ENCODE measurements at regions not wholly inside any gene's neighbourhood (a gene's known extent, or its start where the extent isn't known, plus 50 kb on each side); places are given as distances from the start of the nearest gene placed in this dataset.

DNA sequence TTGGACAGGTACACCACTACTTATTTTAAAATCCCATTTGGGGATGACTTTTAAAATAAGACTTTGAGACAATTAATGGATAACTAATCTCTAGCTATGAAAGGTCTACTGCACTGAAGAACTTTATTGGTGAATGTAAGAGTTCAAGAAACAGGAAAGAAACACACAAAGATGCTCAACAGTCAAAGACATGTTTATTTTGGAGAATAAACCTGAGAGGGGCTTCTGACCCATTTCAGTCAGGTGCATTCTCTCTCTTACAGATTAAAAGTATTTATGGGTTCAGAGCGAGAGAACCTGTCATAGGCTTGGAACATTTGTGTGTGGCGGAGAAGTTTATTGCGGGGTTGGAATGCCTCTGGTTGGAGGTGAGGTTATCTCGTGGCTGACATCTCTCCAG, 94.3 kb upstream of the USP29 start:
- H2AFZ ChIP-seq (replicated peaks) = no peak overlapping the region
- no peak overlapping the region for H3K4me3 Mint-ChIP-seq

GRCh38 chr19:57026476-57026875, 93.3 kb upstream of the USP29 start:
- H3K9me3 Mint-ChIP-seq = peaks cover 63% of the 10 kb centered on the region
- H3F3A ChIP-seq (ENCODE audit: low read depth) = no peaks in the 10 kb centered on the region

More for the DNA sequence above, 94.3 kb upstream of the USP29 start:
- Mint-ChIP-seq H3K36me3 (no peaks in the 10 kb centered on the region), H3K4me1 (no peaks in the 10 kb centered on the region), H3K9me3 (peaks cover 63% of the 10 kb centered on the region), H3K27me3 (ENCODE audit: insufficient read depth, low read depth) (no peaks in the 10 kb centered on the region), H3K27ac (no peak overlapping the region)
- Histone ChIP-seq H4K20me1 (ENCODE audit: low read depth) (no peaks in the 10 kb centered on the region), H3F3A (ENCODE audit: low read depth) (no peaks in the 10 kb centered on the region), H3K36me3 (no peaks in the 10 kb centered on the region), H3K9ac (no peak overlapping the region), H3K4me1 (no peaks in the 10 kb centered on the region), H3K79me2 (ENCODE audit: low read depth) (no peaks in the 10 kb centered on the region), H3K4me2 (no peak overlapping the region), H3K9me3 (ENCODE audit: low read depth) (peaks cover 16% of the 10 kb centered on the region), H3K27me3 (no peaks in the 10 kb centered on the region), H3K27ac (no peak overlapping the region), H3K4me3 (no peak overlapping the region)
- no peak for TF ChIP-seq CTCF (IDR thresholded peaks at IDR 0.05)
- no peak for DNase-seq (ENCODE audit: low spot score)

GRCh38 chr19:57027360-57027759, 92.4 kb upstream of the USP29 start:
- no peaks in the 10 kb centered on the region for H3K36me3 ChIP-seq
- Mint-ChIP-seq H3K4me1 (no peaks in the 10 kb centered on the region), H3K4me3 (no peak overlapping the region), H3K36me3 (no peaks in the 10 kb centered on the region), H3K9me3 (peaks cover 63% of the 10 kb centered on the region), H3K27ac (no peak overlapping the region), H3K27me3 (ENCODE audit: insufficient read depth, low read depth) (no peaks in the 10 kb centered on the region)
- no peak overlapping the region for H3K27ac ChIP-seq
- H3K4me2 ChIP-seq = no peak overlapping the region
- H3K9me3 ChIP-seq (ENCODE audit: low read depth) = peaks cover 16% of the 10 kb centered on the region
- DNase-seq (ENCODE audit: low spot score) = no peak
- H3K79me2 ChIP-seq (ENCODE audit: low read depth) = no peaks in the 10 kb centered on the region
- H3K4me1 ChIP-seq = no peaks in the 10 kb centered on the region
- no peaks in the 10 kb centered on the region for H4K20me1 ChIP-seq (ENCODE audit: low read depth)
- H3K9ac ChIP-seq = no peak overlapping the region
- H2AFZ ChIP-seq (replicated peaks) = no peak overlapping the region
- TF ChIP-seq EZH2 (IDR thresholded peaks at IDR 0.05) = no peak
- TF ChIP-seq EZH2phosphoT487 (IDR thresholded peaks at IDR 0.05) = no peak
- TF ChIP-seq CTCF (IDR thresholded peaks at IDR 0.05) = no peak
- no peak overlapping the region for H3K4me3 ChIP-seq
- H3K27me3 ChIP-seq = no peaks in the 10 kb centered on the region
- H3F3A ChIP-seq (ENCODE audit: low read depth) = no peaks in the 10 kb centered on the region

More at GRCh38 chr19:57026476-57026875, 93.3 kb upstream of the USP29 start:
- no peak for TF ChIP-seq EZH2phosphoT487 (IDR thresholded peaks at IDR 0.05)
- TF ChIP-seq CTCF (IDR thresholded peaks at IDR 0.05) = no peak
- H3K4me1 ChIP-seq = no peaks in the 10 kb centered on the region
- H3K4me1 Mint-ChIP-seq = no peaks in the 10 kb centered on the region
- no peaks in the 10 kb centered on the region for H3K79me2 ChIP-seq (ENCODE audit: low read depth)
- H3K4me3 ChIP-seq = no peak overlapping the region
- H3K36me3 ChIP-seq = no peaks in the 10 kb centered on the region
- H3K9me3 ChIP-seq (ENCODE audit: low read depth) = peaks cover 16% of the 10 kb centered on the region
- no peak overlapping the region for H3K27ac Mint-ChIP-seq
- H3K9ac ChIP-seq = no peak overlapping the region
- H2AFZ ChIP-seq (replicated peaks) = no peak overlapping the region
- no peak overlapping the region for H3K27ac ChIP-seq
- no peak overlapping the region for H3K4me2 ChIP-seq
- H3K27me3 Mint-ChIP-seq (ENCODE audit: insufficient read depth, low read depth) = no peaks in the 10 kb centered on the region
- H3K4me3 Mint-ChIP-seq = no peak overlapping the region
- no peaks in the 10 kb centered on the region for H4K20me1 ChIP-seq (ENCODE audit: low read depth)
- no peaks in the 10 kb centered on the region for H3K27me3 ChIP-seq
- DNase-seq (ENCODE audit: low spot score) = no peak
- H3K36me3 Mint-ChIP-seq = no peaks in the 10 kb centered on the region
